ENCODE measurements at regions not wholly inside any gene's neighbourhood (a gene's known extent, or its start where the extent isn't known, plus 50 kb on each side); places are given as distances from the start of the nearest gene placed in this dataset.
"Not testable (repeated sequence)": the region's sequence is repeated elsewhere in the genome, so short reads cannot be mapped to it uniquely, and the experiment has no call there.

GRCh38 chr21:17699524-17700189 lies 87.0 kb upstream of the BTG3 start:
- Mint-ChIP-seq H3K9me3 (peaks cover 4% of the 10 kb centered on the region), H3K27ac (no peak overlapping the region), H3K36me3 (ENCODE audit: low read depth) (no peaks in the 10 kb centered on the region), H3K4me3 (no peak overlapping the region), H3K27me3 (no peaks in the 10 kb centered on the region), H3K4me1 (no peaks in the 10 kb centered on the region)
- ATAC-seq (ENCODE audit: low read depth) (no peak), DNase-seq (no peak)
- TF ChIP-seq CTCF (IDR thresholded peaks at IDR 0.05), result no peak
- intact Hi-C loops (cut with micrococcal nuclease), result loop anchor here (10.0 kb wide), 1 partner anchor 45 kb away; no protein-coding TSS in a partner anchor
- ChIA-PET POLR2A (no interaction called here), CTCF (no interaction called here)

GRCh38 chr21:17697473-17697872 lies 84.8 kb upstream of the BTG3 start:
- Mint-ChIP-seq H3K9me3 (no peaks in the 10 kb centered on the region), H3K4me1 (no peaks in the 10 kb centered on the region), H3K27ac (no peak overlapping the region), H3K4me3 (no peak overlapping the region), H3K36me3 (ENCODE audit: low read depth) (no peaks in the 10 kb centered on the region), H3K27me3 (no peaks in the 10 kb centered on the region)
- intact Hi-C loops (cut with micrococcal nuclease), result loop anchor here (10.0 kb wide), 1 partner anchor 47 kb away; no protein-coding TSS in a partner anchor
- TF ChIP-seq CTCF (IDR thresholded peaks at IDR 0.05), result no peak
- DNase-seq (no peak), ATAC-seq (ENCODE audit: low read depth) (no peak)
- CTCF ChIA-PET, result interaction anchor here (1.1 kb wide), 1 partner anchor 228 kb away, joined by 3 read pairs; no protein-coding TSS in a partner anchor
- POLR2A ChIA-PET, result interaction anchor here (0.6 kb wide), 1 partner anchor 15 kb away, joined by 4 read pairs; no protein-coding TSS in a partner anchor

GRCh38 chr21:17694416-17694815 lies 81.7 kb upstream of the BTG3 start:
- POLR2A ChIA-PET; CTCF ChIA-PET; H3K9me3 Mint-ChIP-seq; H3K27me3 Mint-ChIP-seq; DNase-seq; H3K4me3 Mint-ChIP-seq; H3K36me3 Mint-ChIP-seq (ENCODE audit: low read depth); ATAC-seq (ENCODE audit: low read depth); H3K27ac Mint-ChIP-seq; H3K4me1 Mint-ChIP-seq: not testable (repeated sequence)
- intact Hi-C loops (cut with micrococcal nuclease), result loop anchor here (10.0 kb wide), 1 partner anchor 50 kb away; no protein-coding TSS in a partner anchor

- intact Hi-C loops (cut with micrococcal nuclease), result loop anchor here (10.0 kb wide), 1 partner anchor 51 kb away; no protein-coding TSS in a partner anchor
- ChIA-PET POLR2A (no interaction called here), CTCF (no interaction called here)
- peaks cover 3% of the 10 kb centered on the region for H3K4me1 Mint-ChIP-seq
- no peaks in the 10 kb centered on the region for H3K36me3 Mint-ChIP-seq (ENCODE audit: low read depth)
- ATAC-seq (ENCODE audit: low read depth) (no peak), DNase-seq (no peak)
- H3K27ac Mint-ChIP-seq, result no peak overlapping the region
- peaks cover 4% of the 10 kb centered on the region for H3K27me3 Mint-ChIP-seq
- no peak for TF ChIP-seq CTCF (IDR thresholded peaks at IDR 0.05)
- no peaks in the 10 kb centered on the region for H3K9me3 Mint-ChIP-seq
- no peak overlapping the region for H3K4me3 Mint-ChIP-seq
Measured at GRCh38 chr21:17693801-17694200, 81.1 kb upstream of the BTG3 start.

GRCh38 chr21:17690078-17690494 lies 77.4 kb upstream of the BTG3 start:
- TF ChIP-seq CTCF (IDR thresholded peaks at IDR 0.05), result no peak
- ATAC-seq (ENCODE audit: low read depth) (no peak), DNase-seq (no peak)
- Mint-ChIP-seq H3K4me1 (peaks cover 4% of the 10 kb centered on the region), H3K9me3 (no peaks in the 10 kb centered on the region), H3K36me3 (ENCODE audit: low read depth) (no peaks in the 10 kb centered on the region), H3K27me3 (peaks cover 8% of the 10 kb centered on the region), H3K27ac (no peak overlapping the region), H3K4me3 (no peak overlapping the region)
- ChIA-PET POLR2A (no interaction called here), CTCF (interaction anchor here (0.7 to 2.6 kb wide), 4 partner anchors 38 to 215 kb away, joined by 3 to 18 read pairs (median 8); no protein-coding TSS in a partner anchor)
- intact Hi-C loops (cut with micrococcal nuclease), result loop anchor here (10.0 kb wide), 1 partner anchor 55 kb away; no protein-coding TSS in a partner anchor

Measured in activated B cell treated with CpG ODN at 0.5 μM for 24 hours (primary cell).